Thyroid gland (tissue), 4 donors: ENCODE measurements at regions not wholly inside any gene's neighbourhood (a gene's known extent, or its start where the extent isn't known, plus 50 kb on each side); places are given as distances from the start of the nearest gene placed in this dataset.

Experiments used
- DNase-seq, 2 donors: peaks; one replicate each; pipeline ENCODE4 v3.0.0-alpha.2; 2019
- H3K27ac ChIP-seq, 3 donors: fragments of 200-600 bp; sonication (generic); 1 replicate in 2 of 3; 2 replicates in 1 of 3; pipeline ENCODE4 v1.5.1; 2016 to 2019; ENCODE audit warnings: mild to moderate bottlenecking in 1 of 3, moderate library complexity in 1 of 3
- H3K27me3 ChIP-seq: fragments of 200-600 bp; sonication (generic); one replicate; pipeline ENCODE4 v1.5.1; 2019
- H3K36me3 ChIP-seq, 2 donors: fragments of 200-600 bp; sonication (generic); one replicate each; pipeline ENCODE4 v1.5.1; 2016 to 2019
- H3K4me1 ChIP-seq, 2 donors: fragments of 200-600 bp; sonication (generic); one replicate each; pipeline ENCODE4 v1.5.1; 2017 to 2019
- H3K4me3 ChIP-seq, 3 donors: fragments of 200-600 bp; sonication (generic); replicated peaks in 1 of 3; 1 replicate in 2 of 3; 2 replicates in 1 of 3; pipeline ENCODE4 v1.5.1; 2016; ENCODE audit warnings: mild to moderate bottlenecking in 1 of 3
- H3K9me3 ChIP-seq: fragments of 200-600 bp; sonication (generic); one replicate; pipeline ENCODE4 v1.5.1; 2017
- CTCF ChIP-seq, 6 experiments: fragments of 200-600 bp in 3 of 6; fragments of 450-650 bp in 3 of 6; sonication (generic) in 3 of 6; IDR thresholded peaks; one replicate each; pipeline ENCODE4 v1.5.1; 2016 to 2019; ENCODE audit warnings: antibody characterized with exemption in 6 of 6, mild to moderate bottlenecking in 2 of 6, inconsistent platforms in 1 of 6, moderate library complexity in 1 of 6
- POLR2A ChIP-seq, 2 donors: fragments of 450-650 bp; IDR thresholded peaks; one replicate each; pipeline ENCODE4 v1.6.1; 2017; ENCODE audit warnings: antibody characterized with exemption in 2 of 2, mild to moderate bottlenecking in 2 of 2, moderate library complexity in 1 of 2
- WGBS, 2 donors: methylation state at CpG; one replicate each; pipeline ENCODE4 v1.1.5; 2017; 5-methylcytosine and 5-hydroxymethylcytosine counted together
- intact Hi-C: fragments of 100-400 bp; cut with DNase I; formaldehyde crosslinking; loops from one replicate; pipeline ENCODE4 v1.15.1; 2023

GRCh38 chr5:15254607-15255006 is 245.4 kb upstream of the FBXL7 start:
- intact Hi-C loops: no loop called here
- 43 to 50% methylated on average over 3 of the region's 3 CpGs for WGBS, 2 donors
- Histone ChIP-seq H3K4me1 (no peaks in the 10 kb centered on the region), H3K4me3 (no peak overlapping the region), H3K9me3 (no peaks in the 10 kb centered on the region), H3K27ac (no peak overlapping the region), H3K27me3 (no peaks in the 10 kb centered on the region), H3K36me3 (no peaks in the 10 kb centered on the region)
- TF ChIP-seq CTCF (IDR thresholded peaks at IDR 0.05): no peak
- no peak for DNase-seq

- no peaks in the 10 kb centered on the region for H3K9me3 ChIP-seq
- intact Hi-C loops: no loop called here
- H3K36me3 ChIP-seq: no peaks in the 10 kb centered on the region
- TF ChIP-seq CTCF (IDR thresholded peaks at IDR 0.05) (no peak), POLR2A (IDR thresholded peaks at IDR 0.05) (no peak)
- H3K27me3 ChIP-seq: no peaks in the 10 kb centered on the region
- WGBS, 2 donors: 89 to 93% methylated on average over 3 of the region's 3 CpGs
- H3K4me1 ChIP-seq: no peaks in the 10 kb centered on the region
- H3K27ac ChIP-seq: no peak overlapping the region
- no peak for DNase-seq
- H3K4me3 ChIP-seq: no peak overlapping the region
Measured at GRCh38 chr5:15252331-15252730, 247.6 kb upstream of the FBXL7 start.

GRCh38 chr5:15249152-15249551 is 250.8 kb upstream of the FBXL7 start:
- WGBS, 2 donors: 55 to 69% methylated on average over 3 of the region's 3 CpGs
- intact Hi-C loops: no loop called here
- H3K27ac ChIP-seq: no peak overlapping the region
- H3K4me1 ChIP-seq: no peaks in the 10 kb centered on the region
- TF ChIP-seq CTCF (IDR thresholded peaks at IDR 0.05) (no peak), POLR2A (IDR thresholded peaks at IDR 0.05) (no peak)
- no peaks in the 10 kb centered on the region for H3K9me3 ChIP-seq
- DNase-seq: no peak
- no peaks in the 10 kb centered on the region for H3K27me3 ChIP-seq
- H3K4me3 ChIP-seq: no peak overlapping the region
- H3K36me3 ChIP-seq: no peaks in the 10 kb centered on the region

- DNase-seq: no peak
- Histone ChIP-seq H3K27ac (no peak overlapping the region), H3K4me1 (no peaks in the 10 kb centered on the region), H3K9me3 (no peaks in the 10 kb centered on the region), H3K36me3 (no peaks in the 10 kb centered on the region), H3K4me3 (no peak overlapping the region), H3K27me3 (no peaks in the 10 kb centered on the region)
- intact Hi-C loops: no loop called here
- TF ChIP-seq CTCF (IDR thresholded peaks at IDR 0.05) (no peak), POLR2A (IDR thresholded peaks at IDR 0.05) (no peak)
Measured at GRCh38 chr5:15248731-15249130, 251.2 kb upstream of the FBXL7 start.

DNA sequence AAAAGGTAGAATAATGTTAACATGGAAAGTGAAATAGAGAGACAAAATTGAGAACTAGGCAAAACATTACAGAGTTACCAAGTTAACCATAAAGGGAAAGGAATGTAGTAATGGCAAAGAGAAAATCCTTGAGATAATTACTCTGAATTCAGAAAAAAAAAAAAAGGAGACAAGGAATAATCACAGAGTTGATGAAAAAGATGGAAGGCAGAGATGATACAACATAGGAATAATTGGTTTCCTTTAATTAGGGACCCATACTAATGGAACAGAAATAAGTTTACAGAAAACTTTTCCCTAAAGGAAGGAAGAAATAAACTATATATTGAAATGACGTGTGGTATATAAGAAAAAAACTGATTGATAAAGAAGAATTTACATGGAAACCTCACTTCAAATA is 254.1 kb upstream of the FBXL7 start:
- no peaks in the 10 kb centered on the region for H3K36me3 ChIP-seq
- no peak overlapping the region for H3K27ac ChIP-seq
- H3K27me3 ChIP-seq: no peaks in the 10 kb centered on the region
- no peak overlapping the region for H3K4me3 ChIP-seq
- H3K4me1 ChIP-seq: no peaks in the 10 kb centered on the region
- intact Hi-C loops: no loop called here
- H3K9me3 ChIP-seq: no peaks in the 10 kb centered on the region
- no peak for DNase-seq
- no peak for TF ChIP-seq CTCF (IDR thresholded peaks at IDR 0.05)
- TF ChIP-seq POLR2A (IDR thresholded peaks at IDR 0.05): no peak
- 94 to 96% methylated on average over 1 of the region's 1 CpG for WGBS, 2 donors
